CD4-positive, alpha-beta T cell treated with Interleukin-4 for 4 hours (primary cell): ENCODE measurements at regions not wholly inside any gene's neighbourhood (a gene's known extent, or its start where the extent isn't known, plus 50 kb on each side); places are given as distances from the start of the nearest gene placed in this dataset.
"Not testable (repeated sequence)": the region's sequence is repeated elsewhere in the genome, so short reads cannot be mapped to it uniquely, and the experiment has no call there.

Experiments
- DNase-seq: peaks from one replicate; pipeline ENCODE4 v3.0.0-alpha.2; 2020

DNA sequence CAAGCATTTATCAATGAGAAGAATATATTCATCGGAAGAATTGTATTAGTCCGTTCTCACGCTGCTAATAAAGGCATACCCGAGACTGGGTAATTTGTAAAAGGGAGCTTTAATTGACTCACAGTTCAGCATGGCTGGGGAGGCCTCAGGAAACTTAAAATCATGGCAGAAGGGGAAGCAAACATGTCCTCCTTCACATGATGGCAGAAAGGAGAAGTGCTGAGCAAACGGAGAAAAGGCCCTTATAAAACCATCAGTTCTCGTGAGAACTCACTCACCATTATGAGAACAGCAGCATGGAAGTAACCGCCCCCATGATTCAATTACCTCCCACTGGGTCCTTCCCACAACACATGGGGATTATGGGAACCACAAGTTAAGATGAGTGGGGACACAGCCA lies 1688.2 kb downstream of the SPATA31A7 start:
- DNase-seq = not testable (repeated sequence)

GRCh38 chr9:62880453-62880852 lies 1690.6 kb downstream of the SPATA31A7 start:
- not testable (repeated sequence) for DNase-seq

GRCh38 chr9:62880971-62881370 lies 1691.1 kb downstream of the SPATA31A7 start:
- DNase-seq = not testable (repeated sequence)

DNA sequence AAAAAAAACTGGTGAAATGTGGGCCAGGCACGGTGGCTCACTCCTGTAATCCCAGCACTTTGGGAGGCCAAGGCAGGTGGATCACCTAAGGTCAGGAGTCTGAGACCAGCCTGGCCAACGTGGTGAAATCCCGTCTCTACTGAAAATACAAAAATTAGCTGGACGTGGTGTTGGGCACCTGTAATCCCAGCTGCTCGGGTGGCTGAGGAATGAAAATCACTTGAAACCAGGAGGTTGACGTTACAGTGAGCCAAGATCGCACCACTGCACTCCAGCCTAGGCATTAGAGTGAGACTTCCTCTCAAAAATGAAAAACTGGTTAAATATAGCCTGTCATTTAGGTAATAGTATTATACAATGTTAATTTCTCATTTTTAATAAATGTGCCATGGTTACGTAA lies 1692.0 kb downstream of the SPATA31A7 start:
- not testable (repeated sequence) for DNase-seq

DNA sequence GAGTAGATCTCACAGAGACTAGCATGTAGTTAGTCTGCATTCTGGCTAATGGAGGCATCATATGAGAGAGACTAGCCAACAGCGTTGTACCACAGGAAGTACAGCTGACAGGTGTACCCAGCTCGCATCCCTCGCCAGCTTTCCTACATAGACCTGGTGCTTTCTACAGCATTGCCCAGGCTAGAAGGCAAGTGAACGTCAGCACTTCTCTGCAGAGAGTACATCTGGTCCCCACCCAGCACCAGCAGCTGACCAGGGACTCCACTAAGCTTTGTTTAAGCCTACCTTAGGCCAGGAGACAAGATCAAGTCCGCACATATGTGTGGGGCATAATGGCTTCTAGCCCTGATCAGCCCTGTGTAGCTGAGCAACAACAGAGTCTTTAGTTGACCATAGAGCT lies 1692.9 kb downstream of the SPATA31A7 start:
- DNase-seq = not testable (repeated sequence)

DNA sequence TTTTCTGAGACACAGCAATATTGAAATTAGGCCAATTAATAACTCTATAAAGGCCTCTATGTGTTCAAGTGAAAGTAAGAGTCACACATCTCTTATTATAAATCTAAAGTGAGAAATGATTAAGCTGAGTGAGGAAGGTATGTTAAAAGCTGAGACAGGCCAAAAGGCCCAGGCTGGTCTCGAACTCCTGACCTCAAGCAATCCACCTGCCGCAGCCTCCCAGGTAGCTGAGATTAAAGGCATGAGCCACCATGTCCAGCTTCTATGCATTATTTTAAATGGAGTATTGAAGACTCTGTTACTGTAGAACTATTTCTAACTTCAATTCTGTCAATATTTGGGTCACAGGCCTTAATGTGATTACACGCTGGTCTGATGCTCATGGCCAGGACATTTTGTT lies 1706.9 kb downstream of the SPATA31A7 start:
- not testable (repeated sequence) for DNase-seq

- peak; percentile 82 for DNase-seq
Measured at GRCh38 chr9:62897411-62898225, 1707.8 kb downstream of the SPATA31A7 start.

GRCh38 chr9:62899666-62900065 lies 1709.8 kb downstream of the SPATA31A7 start:
- not testable (repeated sequence) for DNase-seq

DNA sequence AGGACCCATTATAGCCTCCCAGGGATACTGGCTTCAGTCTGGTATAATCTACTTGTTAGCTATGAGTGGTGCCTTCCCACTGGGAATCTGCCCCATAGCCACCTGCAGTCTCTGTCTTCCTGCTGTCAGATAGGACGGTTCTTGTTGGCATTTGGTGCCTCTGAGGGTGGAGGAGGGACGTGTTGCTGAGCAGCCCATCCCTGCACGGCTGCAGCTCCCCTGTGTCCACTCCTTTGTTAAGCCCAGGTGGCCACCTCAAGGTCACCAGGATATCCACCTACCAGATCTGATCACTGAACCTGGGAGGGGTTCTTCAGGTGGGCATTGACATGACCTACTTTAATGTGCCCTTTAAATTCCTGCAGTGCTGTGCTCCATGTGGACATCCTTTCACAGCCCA lies 1714.2 kb downstream of the SPATA31A7 start:
- not testable (repeated sequence) for DNase-seq

GRCh38 chr9:62905722-62906121 lies 1715.9 kb downstream of the SPATA31A7 start:
- not testable (repeated sequence) for DNase-seq

DNA sequence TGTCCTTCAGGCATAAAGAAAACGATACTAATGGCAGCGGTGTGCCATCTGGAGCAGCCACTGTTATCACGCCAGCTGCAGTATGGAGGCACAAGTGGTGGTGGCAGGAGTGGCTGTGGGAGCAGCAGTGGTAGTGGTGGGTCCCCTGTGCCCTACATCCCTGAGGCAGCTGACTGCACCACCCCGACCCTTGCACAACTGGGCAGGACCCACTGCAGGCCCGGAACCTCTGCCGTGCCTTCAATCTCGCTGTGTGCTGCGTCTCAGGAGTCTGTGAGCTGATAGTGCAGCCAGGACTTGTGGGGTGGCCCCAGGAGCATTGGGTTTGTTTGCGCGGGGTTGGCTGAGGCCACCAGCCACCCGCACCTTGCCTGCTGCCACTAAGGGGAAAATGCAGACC lies 1718.0 kb downstream of the SPATA31A7 start:
- not testable (repeated sequence) for DNase-seq

GRCh38 chr9:62908271-62908670 lies 1718.4 kb downstream of the SPATA31A7 start:
- DNase-seq = not testable (repeated sequence)

DNA sequence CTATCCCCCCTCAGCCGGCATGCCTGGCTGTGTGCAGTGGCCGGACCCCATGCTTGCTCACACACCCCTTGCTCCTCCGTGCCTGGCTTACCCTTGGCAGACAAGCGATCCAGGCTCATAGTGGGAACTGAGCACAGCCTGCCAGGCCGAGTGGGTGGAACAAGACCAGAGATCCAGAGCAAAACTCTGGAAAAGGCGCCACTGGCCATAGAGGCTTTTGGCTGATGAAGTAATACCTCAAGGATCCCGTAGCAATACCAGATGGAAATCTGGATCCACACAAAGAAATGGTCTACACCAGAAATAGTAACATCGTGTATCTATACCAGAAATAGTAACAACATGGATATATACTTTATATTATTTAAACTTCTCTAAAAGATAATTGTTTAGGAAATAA lies 1719.6 kb downstream of the SPATA31A7 start:
- not testable (repeated sequence) for DNase-seq

DNA sequence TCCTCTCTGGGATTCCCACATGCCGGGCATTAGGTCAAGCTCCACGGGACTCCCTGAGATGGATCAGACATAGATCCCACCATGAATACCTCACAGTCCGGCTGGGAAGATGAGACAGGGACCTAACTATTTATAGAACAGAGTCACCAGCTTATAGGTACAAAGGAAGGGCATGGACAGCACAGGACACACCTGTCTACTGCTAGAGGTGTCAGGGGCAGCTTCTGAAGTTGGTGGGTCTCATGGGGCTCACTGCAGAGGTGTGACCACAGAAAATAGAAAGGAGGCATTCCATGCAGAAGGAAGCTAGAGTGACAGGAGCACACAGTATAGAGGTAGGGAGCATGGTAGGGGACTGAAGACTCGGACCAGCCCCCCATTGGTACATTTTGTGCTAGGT lies 1722.4 kb downstream of the SPATA31A7 start:
- DNase-seq = not testable (repeated sequence)

DNA sequence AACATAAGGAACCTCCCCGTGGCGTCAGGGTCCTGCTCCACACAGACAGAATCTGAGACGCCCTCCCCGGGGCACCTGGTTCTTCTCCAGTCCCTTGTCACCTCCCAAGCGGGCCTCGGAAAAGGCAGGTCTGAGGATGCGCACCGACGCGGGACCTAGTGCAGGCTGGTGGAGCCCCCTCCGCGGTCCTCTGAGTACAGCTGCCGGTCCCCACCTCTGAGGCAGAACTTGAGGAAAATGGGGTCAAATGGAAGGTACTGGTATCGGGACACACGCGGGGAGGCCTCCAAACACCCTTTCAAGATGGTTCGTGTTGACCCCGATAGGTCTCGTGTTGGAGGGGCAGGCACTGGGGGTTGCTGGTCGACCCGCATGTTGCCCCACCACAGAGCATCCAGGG lies 1725.3 kb downstream of the SPATA31A7 start:
- DNase-seq = not testable (repeated sequence)

GRCh38 chr9:62915661-62916060 lies 1725.8 kb downstream of the SPATA31A7 start:
- not testable (repeated sequence) for DNase-seq

- not testable (repeated sequence) for DNase-seq
Measured at GRCh38 chr9:62918648-62919385, 1729.0 kb downstream of the SPATA31A7 start.

- DNase-seq = not testable (repeated sequence)
Measured at GRCh38 chr9:62931484-62931883, 1741.6 kb downstream of the SPATA31A7 start.

- not testable (repeated sequence) for DNase-seq
Measured at GRCh38 chr9:62952840-62953239, 1763.0 kb downstream of the SPATA31A7 start.
